HG03196 (cell line): ENCODE measurements at regions not wholly inside any gene's neighbourhood (a gene's known extent, or its start where the extent isn't known, plus 50 kb on each side); places are given as distances from the start of the nearest gene placed in this dataset.

Experiments used
- ATAC-seq: cut with Tn5 transposase; IDR thresholded peaks from one replicate; pipeline ENCODE4 v1.9.1; 2021; ENCODE audit not compliant: unreplicated experiment

GRCh38 chr12:92615086-92615485 lies 87.7 kb upstream of the PLEKHG7 start:
- ATAC-seq, result no peak

DNA sequence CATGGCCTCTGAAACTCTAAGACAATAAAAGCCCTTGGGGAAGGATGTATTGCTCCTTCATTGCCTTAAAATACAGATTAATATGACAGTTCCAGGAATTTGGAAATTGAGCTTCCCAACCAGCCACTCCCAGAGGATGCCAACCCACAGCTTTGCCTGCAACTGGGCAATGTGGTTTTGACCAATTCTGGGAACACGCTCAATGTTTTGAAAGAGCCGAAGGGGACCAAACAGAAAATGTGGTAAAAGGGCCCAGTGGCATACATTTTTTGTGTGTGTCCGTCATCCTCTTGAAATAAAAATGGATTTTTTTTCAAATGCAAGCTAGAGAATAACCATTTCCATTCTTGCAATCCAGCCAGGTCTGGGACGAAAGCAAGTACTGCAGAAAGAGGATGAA lies 88.3 kb upstream of the PLEKHG7 start:
- ATAC-seq, result no peak

DNA sequence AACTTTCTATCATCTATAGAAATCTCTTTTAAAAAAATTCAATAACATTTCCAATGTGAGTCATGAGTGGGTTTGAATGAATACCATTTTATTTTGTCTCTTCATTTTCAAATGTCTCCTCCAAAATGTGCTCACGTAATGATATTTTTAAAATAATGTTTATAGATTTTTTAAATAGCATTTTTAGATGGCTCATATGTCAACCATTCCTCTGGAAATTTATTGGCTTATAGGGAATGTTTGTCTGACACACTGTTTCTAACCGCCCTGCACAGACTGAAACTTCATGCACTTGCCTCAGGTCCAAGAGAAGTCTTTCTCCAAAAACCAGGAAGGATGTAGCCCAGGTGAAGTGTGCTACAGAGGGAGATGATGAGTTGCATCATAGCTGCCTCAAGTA lies 88.8 kb upstream of the PLEKHG7 start:
- ATAC-seq, result no peak

- ATAC-seq, result no peak
Observed at GRCh38 chr12:92612611-92613010, 90.2 kb upstream of the PLEKHG7 start.

GRCh38 chr12:92608151-92609091 lies 94.4 kb upstream of the PLEKHG7 start:
- no peak for ATAC-seq

DNA sequence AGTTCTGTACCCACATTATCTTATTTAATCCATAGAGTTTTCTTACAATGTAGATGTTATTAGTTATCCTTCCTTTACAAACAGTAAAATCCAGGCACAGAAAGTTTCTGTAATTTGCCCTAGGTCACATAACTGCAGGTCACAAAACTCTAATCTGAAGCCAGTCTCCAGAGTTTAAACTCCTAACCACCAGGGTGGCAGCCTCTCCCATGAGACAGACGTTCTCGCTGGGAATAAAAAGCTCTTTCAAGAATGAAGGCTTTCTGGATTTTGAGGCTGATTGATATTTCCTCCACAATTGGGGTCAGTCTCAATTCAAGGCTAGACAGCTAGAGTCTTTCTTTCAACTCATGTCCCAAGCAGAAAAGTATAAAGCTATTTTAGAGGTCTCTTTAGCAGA lies 95.8 kb upstream of the PLEKHG7 start:
- ATAC-seq, result no peak

DNA sequence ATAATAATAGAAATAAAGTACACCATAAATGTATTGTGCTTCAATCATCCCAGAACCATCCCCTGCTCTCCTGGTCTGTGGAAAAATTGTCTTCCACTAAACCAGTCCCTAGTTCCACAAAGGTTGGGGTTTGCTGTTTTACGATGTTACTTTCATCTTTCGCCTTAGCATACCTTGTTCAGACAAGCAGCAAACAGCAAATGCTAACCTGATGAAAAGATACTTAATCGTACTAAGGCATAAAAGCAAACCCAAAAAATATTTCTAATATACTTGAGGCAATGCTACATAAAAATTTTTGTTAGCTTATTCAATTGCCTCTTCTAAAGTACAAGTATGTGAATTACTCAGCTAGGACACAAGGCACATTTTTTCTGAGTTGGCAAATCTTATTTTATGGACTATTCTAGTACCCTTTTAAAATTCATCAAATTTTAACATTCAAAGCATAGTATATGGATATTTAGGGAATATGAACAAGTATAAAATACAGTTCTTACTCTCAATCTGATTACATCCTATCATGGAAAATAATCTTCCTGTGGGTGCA lies 97.1 kb upstream of the PLEKHG7 start:
- no peak for ATAC-seq

DNA sequence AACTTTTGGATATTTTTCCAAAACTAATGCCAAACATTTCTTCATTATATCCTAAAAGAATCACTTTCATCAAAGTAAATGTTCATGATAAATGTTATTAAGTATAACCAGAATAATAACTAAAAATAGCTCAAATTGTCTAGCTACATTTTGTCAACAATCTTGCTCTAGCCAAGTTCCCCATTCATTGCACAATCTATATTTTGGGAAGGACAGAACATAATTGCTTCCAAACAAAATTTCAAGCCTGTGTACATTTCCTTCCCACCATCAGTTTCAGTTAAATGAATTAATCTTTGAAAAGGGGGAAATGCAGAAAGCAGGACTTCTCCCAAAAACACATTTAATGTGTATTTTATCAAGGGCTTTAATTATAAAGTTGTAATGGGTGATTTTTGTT lies 98.0 kb upstream of the PLEKHG7 start:
- no peak for ATAC-seq

DNA sequence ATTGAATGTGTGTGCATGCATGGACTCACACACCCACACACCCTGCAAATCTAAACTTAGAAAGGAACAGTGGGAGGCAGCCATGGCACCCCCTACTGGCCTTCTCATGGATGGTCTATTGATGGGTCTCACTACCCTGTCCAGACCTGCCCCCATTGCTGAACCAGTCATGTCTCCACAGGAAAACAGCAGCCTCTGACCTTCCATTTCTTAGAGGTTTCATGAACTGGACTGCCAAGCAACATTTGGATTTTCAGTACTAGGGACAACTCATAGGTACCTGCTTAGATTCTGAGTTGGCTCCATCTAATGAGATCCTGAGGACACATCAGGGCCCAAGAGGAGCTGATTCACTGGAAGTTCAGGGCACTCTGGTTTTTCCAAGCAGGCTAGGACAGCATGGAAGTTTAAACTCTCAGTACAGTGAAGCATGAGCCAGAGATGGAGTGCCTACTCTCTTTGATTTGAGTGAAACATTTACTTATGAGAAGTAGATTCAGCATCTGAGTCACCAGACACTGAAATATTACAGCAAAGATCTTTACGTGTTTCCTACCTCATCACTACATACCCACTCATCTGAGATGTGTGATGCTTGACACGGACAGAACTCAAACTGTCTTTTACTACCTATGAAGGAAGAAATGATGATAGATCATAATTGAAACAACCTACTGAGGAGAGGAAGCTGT lies 98.9 kb upstream of the PLEKHG7 start:
- no peak for ATAC-seq

GRCh38 chr12:92602930-92603623 lies 99.7 kb upstream of the PLEKHG7 start:
- no peak for ATAC-seq

DNA sequence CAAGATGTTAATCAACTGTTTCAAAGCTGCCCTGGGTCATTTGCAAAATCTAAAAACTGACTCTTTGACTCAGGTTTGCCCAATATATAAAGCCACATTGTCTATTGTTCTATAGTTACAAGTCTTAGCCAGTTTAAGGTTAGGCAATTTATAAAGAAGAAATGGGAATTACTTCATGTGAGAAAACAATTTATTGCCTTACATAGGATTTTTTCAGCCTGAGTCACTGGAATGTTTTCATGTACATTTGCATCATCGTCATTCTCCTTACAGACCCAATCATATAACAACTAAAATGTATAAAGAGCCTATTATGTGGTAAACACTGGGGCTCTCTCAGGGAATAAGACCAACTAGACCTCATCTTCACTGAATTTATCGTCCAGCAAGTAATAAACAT lies 100.3 kb upstream of the PLEKHG7 start:
- ATAC-seq, result no peak

- ATAC-seq, result no peak
Observed at GRCh38 chr12:92601680-92602079, 101.1 kb upstream of the PLEKHG7 start.

DNA sequence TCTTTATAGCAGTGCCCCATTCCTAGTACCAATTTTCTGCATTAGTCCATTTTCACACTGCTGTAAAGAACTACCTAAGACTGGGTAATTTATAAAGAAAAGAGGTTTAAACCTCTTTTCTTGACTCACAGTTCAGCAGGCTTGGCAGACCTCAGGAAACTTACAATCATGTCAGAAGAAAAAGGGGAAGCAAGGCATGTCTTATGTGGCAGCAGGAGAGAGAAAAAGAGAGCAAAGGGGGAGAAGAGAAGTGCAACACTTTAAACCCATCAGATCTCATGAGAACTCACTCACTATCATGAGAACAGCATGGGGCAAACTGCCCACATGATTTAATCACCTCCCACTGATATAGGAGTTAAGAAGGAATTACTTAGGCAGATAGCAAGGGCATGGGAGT lies 101.6 kb upstream of the PLEKHG7 start:
- no peak for ATAC-seq

DNA sequence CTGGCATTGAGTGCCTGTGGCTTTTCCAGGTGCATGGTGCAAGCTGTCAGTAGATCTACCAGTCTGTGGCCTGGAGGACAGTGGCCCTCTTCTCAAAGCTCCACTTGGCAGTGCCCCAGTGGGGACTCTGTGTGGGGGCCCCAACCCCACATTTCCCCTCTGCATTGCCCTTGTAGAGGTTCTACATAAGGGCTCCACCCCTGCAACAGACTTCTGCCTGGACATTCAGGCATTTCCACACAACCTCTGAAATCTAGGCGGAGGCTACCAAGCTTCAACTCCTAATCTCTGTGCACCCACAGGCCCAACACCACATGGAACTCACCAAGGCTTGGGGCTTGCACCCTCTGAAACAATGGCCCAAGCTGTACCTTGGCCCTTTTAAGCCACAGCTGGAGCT lies 102.7 kb upstream of the PLEKHG7 start:
- ATAC-seq, result no peak

GRCh38 chr12:92597997-92598396 lies 104.8 kb upstream of the PLEKHG7 start:
- no peak for ATAC-seq

DNA sequence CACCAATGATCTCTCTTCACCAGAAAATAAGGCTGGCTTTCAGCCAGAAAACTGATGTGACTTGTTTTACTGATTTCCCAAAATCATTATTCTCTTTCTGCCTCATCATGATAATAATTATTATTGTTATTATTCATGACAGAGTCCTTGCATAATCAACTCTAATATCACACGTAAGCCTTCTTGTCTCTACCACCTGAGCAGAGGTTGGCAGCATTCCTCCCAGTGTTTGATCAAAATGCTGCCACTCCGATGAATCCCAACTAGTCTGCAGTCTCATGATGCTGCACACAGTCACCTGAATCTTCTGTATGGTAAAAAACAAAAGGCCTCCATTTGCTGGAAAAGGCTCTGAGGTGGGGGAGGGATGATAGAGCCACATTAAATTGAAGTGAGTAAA lies 105.7 kb upstream of the PLEKHG7 start:
- no peak for ATAC-seq

- no peak for ATAC-seq
Observed at GRCh38 chr12:92596383-92596782, 106.4 kb upstream of the PLEKHG7 start.

- ATAC-seq, result no peak
Observed at GRCh38 chr12:92595663-92596062, 107.1 kb upstream of the PLEKHG7 start.

DNA sequence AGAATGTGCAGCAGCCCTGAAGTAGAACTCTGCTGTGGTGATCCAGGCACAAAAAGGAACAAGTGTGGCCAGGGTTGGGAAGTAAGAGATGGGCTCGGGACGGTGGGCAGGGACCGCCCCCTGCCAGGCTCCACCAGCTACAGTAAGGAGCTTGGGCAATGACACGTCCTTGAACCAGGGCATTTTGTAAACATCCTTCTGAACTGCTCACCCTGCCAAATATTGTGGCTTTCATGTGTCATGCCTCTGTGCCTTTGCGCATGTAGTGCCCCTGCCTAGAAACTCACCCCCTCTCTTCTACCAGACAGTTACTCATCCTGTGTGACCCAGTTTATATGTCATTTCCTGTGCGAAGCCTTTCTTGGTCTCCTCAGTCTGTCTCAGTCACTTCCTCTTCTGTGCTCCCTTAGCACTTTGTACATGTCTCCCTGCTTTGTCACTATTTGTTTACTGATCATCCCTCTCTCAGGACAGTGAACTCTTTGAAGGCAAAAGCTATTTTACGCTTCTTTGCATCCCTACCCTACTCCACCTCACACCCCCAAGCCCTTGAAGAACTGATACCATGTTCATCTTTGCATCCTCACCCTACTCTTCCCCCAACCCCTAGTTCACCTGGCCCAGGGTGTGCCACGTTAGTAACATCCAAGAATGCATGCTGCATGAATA lies 108.9 kb upstream of the PLEKHG7 start:
- ATAC-seq, result peak; percentile 99

- no peak for ATAC-seq
Observed at GRCh38 chr12:92585115-92585727, 117.6 kb upstream of the PLEKHG7 start.
